HG03097 (cell line): ENCODE measurements at regions not wholly inside any gene's neighbourhood (a gene's known extent, or its start where the extent isn't known, plus 50 kb on each side); places are given as distances from the start of the nearest gene placed in this dataset.

Experiments used
- ATAC-seq: cut with Tn5 transposase; IDR thresholded peaks from one replicate; pipeline ENCODE4 v1.9.1; 2021; ENCODE audit not compliant: unreplicated experiment, low FRiP score

DNA sequence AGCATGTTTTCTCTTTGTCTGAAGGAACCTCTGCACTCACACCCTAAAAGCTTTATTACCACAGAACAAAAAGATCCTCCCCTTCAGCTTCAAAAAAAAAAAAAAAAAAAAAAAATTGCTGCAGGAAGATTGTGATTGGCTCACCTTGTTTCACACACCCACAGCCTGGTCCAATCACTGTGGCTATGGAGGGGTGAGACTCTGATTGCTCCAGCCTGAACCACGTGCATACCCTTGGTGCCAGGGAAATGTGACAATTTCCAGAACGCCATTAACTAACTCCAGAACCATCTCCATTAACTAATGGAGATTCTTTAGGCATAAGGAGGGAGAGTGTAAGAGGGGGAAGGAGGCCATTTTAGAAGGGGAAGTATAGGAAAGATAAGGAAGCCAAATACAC, 106.5 kb upstream of the CRBN start:
- no peak for ATAC-seq

DNA sequence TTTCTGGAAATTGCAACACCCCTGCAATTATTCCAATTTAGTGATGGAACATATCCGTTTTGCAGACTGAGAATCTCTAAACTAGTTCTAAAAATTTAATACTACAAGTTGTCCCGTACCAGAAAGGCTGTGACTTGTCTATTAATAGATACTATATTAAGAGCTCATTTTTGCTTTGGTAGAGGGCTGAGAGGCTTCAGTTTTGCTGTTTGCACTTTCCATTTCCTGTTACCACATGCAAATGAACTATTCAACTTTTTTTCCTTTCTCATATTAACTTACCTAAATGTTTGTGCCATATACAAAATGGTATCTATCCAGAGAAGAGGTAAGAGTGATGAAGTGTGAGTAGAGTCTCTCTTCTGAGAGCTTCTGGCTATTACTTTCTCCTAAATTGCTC, 101.5 kb upstream of the CRBN start:
- ATAC-seq, result peak; percentile 79

DNA sequence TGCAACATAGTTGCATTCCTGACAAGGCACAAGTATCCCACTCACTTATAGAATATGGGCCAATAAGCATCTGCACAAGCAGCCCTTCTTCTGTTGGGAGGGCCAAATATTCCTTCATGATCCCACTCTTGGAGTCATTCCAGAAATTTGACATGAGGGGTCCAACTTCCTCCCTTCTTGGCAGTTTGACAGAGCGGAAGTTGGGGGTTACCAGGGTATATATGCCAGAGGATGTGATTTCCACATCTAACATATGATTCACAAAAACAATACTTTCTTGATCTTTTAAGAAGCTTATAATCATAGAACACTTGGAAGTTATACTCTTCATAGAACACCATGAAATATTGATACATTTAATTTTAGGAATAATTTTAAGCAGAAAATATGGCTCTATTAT, 100.9 kb upstream of the CRBN start:
- no peak for ATAC-seq

DNA sequence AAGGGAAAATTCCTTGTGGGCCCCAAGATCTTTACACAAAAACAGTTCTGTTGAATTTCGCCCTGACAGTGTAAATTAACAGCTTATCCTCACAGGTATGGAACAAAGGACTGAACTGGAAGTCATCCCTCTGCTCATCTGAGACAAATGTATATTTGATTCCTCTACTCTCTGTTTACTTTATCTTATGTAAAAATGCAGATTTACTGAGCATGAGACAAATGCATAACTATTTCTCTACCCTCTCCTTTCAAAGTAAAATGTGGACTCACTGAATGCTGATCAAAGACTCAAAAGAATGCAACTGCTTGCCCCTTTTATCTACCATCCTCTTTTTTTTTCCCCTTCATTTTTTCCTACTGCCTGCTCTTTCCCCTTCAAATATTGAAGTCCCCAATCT, 98.6 kb upstream of the CRBN start:
- ATAC-seq, result no peak

DNA sequence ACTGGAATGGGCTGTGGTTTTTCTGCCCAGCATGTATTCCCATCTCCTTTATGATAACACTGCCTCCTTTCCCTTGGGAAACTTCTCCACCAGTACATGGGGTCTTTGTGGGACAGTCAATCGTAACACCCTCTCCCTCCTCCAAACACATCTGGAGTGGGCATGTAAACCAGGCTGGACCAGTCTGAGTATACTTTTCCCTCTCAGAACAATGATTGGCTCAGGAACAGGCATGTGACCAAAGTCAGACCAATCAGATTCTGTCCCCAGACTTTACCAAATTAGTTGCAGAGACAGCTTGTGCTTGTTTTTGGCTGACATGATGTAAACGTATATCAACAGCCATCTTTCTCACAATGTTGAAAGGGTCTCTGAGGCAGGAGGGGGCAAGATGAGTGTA, 97.1 kb upstream of the CRBN start:
- no peak for ATAC-seq

DNA sequence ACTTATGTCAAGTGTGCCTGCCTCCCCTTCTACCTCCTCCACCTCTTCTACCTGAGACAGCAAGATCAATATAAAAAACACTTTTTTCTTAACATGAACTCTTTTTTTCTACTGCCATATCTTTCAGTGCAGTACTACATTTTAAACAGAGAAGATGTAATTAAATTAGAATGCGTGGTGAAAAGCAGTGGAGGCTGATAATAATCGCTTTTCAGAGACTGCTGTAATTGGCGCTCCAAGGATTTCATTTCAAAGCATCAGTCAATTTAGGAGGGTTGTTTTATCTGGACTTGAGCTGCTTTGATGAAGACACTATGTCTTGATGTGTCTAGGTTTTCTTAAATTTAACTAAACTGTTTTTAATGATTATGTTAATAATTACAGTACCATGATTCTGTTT, 85.3 kb upstream of the CRBN start:
- ATAC-seq, result no peak

DNA sequence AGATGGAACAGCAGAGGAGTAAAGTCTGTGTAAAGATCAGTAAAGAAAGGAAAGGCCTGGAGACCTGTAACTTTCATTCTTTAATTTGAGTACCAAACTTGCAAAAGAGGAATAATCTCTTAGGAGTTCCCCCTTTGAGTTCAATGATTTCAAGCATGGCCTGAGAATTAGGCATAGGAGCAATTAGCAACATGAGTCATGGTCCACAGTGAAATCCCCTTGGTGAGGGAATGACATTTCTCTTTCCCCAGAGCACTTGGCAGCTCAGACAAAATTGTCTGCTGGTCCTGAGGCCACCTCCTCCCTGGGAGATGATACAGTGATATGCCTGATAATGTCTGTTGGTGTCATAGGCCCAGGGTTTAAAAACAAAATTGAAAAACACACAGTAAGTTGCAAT, 81.4 kb upstream of the CRBN start:
- ATAC-seq, result no peak

DNA sequence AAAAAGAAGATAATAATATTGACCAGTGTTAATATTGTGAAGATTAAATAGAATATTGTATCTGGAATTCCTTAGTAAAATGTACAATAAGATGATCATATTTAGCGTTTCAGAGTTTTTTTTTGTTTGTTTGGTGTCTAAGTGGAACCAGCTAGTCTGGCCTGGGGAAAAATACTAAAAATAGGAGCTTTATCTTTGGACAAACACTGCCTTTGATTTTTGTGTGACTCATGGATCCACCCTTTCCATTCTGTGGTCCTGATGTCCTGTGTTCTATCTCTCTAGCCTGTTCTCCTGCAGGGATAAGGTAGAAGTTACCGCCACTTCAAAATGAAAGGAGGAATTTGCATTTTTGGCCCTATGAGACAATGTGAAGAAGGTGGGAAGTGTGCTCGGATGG, 79.7 kb upstream of the CRBN start:
- no peak for ATAC-seq

DNA sequence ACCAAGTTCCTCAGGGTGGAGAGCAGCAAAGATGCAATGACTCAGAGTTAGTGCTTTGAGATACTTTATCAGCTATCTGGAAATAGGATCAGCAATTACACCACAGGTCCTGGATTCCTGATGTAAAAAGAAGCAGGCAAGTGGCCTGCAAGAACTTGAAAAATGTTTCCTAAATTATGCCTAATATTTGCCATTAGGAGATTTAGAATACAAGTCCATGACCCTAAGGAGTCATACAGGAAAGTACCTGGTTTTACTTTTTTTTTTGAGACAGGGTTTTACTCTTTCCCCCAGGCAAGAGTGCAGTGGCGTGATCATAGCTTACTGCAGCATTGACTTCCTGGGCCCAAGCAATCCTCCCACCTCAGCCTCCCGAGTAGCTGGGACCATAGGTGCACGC, 78.8 kb upstream of the CRBN start:
- ATAC-seq, result no peak

DNA sequence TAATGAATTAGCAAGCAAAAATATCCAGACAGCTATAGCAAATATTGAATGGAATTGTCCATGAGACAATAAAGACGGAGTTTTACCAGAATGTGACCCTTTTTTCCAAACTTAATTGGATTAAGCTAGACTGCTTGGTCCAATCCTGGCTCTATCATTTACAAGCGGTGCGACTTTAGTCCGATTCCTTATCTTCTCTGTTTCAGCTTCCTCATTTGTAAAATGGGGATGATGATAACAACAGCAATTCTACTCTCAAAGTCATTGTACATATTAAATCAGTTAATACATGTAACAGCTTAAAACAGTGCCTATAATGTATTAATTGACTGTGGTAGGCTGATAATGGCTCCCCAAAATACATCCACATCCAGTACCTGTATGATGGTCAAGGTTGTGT, 62.1 kb upstream of the CRBN start:
- no peak for ATAC-seq

DNA sequence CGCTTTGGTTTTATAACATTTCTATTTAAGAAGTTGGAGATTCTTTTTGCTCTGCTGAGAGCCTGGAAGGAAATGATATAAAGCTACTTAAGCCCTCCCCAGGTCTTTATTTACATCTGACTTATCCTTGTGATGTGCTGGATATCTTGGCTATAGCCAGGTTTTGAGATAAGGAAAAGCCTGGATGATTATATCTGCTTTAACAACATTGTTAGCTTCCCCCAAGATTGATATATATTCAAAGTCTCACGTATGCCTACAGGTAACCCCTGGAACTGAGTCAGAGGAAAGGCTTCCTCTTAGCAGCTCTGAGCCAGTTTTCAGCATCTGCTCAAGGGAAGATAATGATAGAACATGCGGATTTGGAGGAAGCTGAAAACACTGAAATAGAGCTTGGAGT, 61.5 kb upstream of the CRBN start:
- ATAC-seq, result no peak

DNA sequence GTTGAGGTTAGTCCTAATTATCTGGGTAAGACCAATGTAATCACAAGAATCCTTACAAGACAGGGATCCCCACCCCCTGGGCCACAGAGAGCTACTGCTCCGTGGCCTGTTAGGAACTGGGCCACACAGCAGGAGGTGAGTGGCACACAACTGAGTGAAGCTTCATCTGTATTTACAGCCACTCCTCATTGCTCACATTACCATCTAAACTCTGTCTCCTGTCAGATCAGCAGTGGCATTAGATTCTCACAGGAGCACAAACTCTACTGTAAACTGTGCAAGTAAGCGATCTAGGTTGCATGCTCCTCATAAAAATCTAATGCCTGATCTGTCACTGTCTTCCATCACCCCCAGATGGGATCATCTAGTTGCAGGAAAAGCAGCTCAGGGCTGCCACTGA, 58.5 kb upstream of the CRBN start:
- no peak for ATAC-seq

DNA sequence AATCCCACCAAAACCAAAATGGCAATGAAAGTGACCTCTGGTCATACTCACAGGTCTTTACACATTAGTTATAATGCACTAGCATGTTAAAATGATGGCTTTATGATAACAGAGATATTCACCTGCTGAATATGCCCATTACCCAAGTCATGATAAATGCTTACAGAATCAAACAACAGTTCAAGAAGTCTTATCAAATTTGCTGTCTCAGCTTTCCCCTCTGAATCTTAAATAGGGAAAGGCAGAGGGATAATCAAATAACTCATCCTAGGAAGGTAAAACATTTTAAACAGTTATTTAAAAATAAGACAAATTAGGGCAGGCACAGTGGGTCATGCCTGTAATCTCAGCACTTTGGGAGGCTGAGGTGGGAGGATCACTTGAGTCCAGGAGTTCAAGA, 52.8 kb upstream of the CRBN start:
- no peak for ATAC-seq
